ENCODE measurements at regions not wholly inside any gene's neighbourhood (a gene's known extent, or its start where the extent isn't known, plus 50 kb on each side); places are given as distances from the start of the nearest gene placed in this dataset.
"Not testable (repeated sequence)": the region's sequence is repeated elsewhere in the genome, so short reads cannot be mapped to it uniquely, and the experiment has no call there.

- intact Hi-C loops (cut with DNase I; ENCODE audit: low total_unique reads), result no loop called here
- Histone ChIP-seq H3K27me3 (no peaks in the 10 kb centered on the region), H3K27ac (no peak overlapping the region), H3K9me3 (no peaks in the 10 kb centered on the region), H3K36me3 (ENCODE audit: low read depth, missing control alignments) (no peaks in the 10 kb centered on the region), H3K4me1 (no peaks in the 10 kb centered on the region), H3K4me3 (no peak overlapping the region)
- no peak for DNase-seq
- 91 to 95% methylated on average over 4 of the region's 4 CpGs for WGBS, 2 donors
- no peak for TF ChIP-seq POLR2A (IDR thresholded peaks at IDR 0.05)
- no peak for TF ChIP-seq CTCF (IDR thresholded peaks at IDR 0.05)
These were observed 346.9 kb downstream of the GADD45G start for GRCh38 chr9:89951675-89952074.

DNA sequence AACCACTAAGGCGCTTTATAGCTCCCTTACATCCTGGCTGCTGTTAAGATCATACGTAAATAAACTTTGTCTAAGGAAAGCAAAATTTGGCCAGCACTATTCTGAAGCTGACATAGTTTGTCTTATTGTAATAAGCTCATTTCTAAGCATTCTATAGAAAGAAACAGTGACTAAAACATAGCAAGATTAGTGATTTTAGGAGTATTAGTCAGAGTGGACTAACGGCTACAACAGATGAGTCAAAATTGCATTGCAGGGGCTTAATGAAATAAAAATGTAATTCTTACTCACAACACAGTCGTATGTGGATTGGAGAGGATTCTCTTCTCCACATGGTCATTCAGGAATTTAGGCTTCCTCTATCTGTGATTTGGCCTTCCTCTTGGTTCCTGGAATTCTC, 347.6 kb downstream of the GADD45G start:
- WGBS, 2 donors, result 89 to 94% methylated on average over 4 of the region's 4 CpGs
- intact Hi-C loops (cut with DNase I; ENCODE audit: low total_unique reads), result no loop called here
- DNase-seq, result no peak

DNA sequence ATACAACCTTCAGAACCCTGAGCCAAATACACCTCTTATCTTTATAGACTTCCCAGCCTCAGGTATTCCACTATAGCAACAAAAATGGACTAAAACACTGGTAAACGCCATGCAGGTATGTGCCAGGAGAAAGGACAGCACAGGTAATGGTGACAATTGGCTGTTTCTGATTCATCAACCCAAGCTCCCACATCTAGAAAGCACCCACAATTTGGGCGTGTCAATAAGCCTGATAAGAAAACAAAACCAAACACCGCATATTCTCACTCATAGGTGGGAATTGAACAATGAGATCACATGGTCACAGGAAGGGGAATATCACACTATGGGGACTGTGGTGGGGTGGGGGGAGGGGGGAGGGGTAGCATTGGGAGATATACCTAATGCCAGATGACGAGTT, 348.5 kb downstream of the GADD45G start:
- WGBS, 2 donors, result 97% methylated on average over 4 of the region's 4 CpGs
- H3K27ac ChIP-seq; H3K4me1 ChIP-seq; H3K9me3 ChIP-seq; H3K4me3 ChIP-seq; H3K27me3 ChIP-seq; DNase-seq; intact Hi-C loops (cut with DNase I; ENCODE audit: low total_unique reads); H3K36me3 ChIP-seq (ENCODE audit: low read depth, missing control alignments): not testable (repeated sequence)

More for the DNA sequence above, 347.6 kb downstream of the GADD45G start:
- H3K4me3 ChIP-seq, result no peak overlapping the region
- H3K27me3 ChIP-seq, result no peaks in the 10 kb centered on the region
- no peak overlapping the region for H3K27ac ChIP-seq
- TF ChIP-seq CTCF (IDR thresholded peaks at IDR 0.05) (no peak), POLR2A (IDR thresholded peaks at IDR 0.05) (no peak)
- no peaks in the 10 kb centered on the region for H3K9me3 ChIP-seq
- H3K36me3 ChIP-seq (ENCODE audit: low read depth, missing control alignments), result no peaks in the 10 kb centered on the region
- H3K4me1 ChIP-seq, result no peaks in the 10 kb centered on the region

DNA sequence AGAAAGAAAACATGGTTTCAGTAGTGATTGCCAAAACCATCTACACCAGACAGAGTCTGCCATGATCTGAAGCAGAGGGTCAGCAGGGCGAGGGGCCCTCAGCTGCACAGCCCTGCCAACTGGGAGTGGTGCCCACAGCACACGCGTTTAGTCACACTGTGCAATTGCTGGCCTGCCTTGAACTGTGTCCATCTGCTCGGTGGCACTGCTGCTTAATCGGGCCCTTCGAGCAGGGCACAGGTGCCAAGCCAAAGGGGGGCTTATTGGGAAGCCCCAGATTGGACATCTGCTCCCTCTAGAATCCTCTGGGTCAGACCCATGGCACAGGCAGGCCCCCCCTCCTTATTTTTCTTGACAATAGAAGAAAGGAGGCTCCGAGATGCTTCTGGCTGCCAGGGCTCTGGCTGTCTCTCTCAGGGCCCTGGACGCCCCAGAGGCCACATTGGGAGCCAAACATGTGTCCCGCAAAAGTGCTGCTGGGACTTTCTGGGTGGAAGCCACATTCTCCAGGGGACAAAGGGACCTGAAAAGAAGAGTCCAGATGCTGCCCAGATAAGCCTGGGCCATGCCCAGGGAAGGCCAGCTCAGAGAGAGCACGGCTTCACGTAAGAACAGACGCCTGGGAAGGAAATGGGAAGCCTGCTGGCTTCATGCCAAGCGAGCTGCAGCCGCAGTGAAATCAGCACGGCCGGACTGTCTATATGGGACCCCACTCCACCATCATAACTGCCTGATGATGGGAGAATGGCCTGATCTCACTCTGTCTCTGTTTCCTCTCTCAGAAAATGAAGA, 349.2 kb downstream of the GADD45G start:
- no peak for TF ChIP-seq CTCF (IDR thresholded peaks at IDR 0.05)
- Histone ChIP-seq H3K4me1 (no peaks in the 10 kb centered on the region), H3K4me3 (no peak overlapping the region), H3K27ac (no peak overlapping the region), H3K36me3 (ENCODE audit: low read depth, missing control alignments) (no peaks in the 10 kb centered on the region), H3K27me3 (no peaks in the 10 kb centered on the region), H3K9me3 (no peaks in the 10 kb centered on the region)
- intact Hi-C loops (cut with DNase I; ENCODE audit: low total_unique reads), result no loop called here
- peak; percentile 29 for DNase-seq
- WGBS, 2 donors, result 55 to 63% methylated on average over 16 of the region's 16 CpGs

GRCh38 chr9:89955144-89955543, 350.3 kb downstream of the GADD45G start:
- Histone ChIP-seq H3K27ac (no peak overlapping the region), H3K27me3 (no peaks in the 10 kb centered on the region), H3K4me3 (no peak overlapping the region), H3K4me1 (no peaks in the 10 kb centered on the region), H3K9me3 (no peaks in the 10 kb centered on the region), H3K36me3 (ENCODE audit: low read depth, missing control alignments) (no peaks in the 10 kb centered on the region)
- 53 to 80% methylated on average over 2 of the region's 2 CpGs for WGBS, 2 donors
- TF ChIP-seq CTCF (IDR thresholded peaks at IDR 0.05) (no peak), POLR2A (IDR thresholded peaks at IDR 0.05) (no peak)
- no peak for DNase-seq
- intact Hi-C loops (cut with DNase I; ENCODE audit: low total_unique reads), result no loop called here

Measured in testis (tissue), 2 donors.